ENCODE measurements at regions not wholly inside any gene's neighbourhood (a gene's known extent, or its start where the extent isn't known, plus 50 kb on each side); places are given as distances from the start of the nearest gene placed in this dataset.

DNA sequence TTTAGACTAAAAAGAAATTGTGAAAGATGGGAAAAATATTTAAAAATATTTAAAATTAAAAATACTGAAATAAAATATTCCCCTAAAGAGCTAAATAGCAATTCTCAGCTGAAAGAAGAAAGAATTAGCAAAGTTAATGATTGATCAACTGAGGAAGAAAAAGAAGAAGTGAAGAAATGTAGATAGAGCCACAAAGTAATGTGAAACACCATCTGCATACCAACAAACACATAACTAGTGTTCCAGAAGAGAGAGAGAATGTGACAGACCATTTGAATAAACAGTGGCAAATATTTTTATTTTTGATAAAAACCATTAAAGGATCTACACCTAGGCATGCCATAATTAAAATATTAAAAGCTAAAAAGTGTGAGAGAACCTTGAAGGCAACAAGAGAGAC, 784.5 kb upstream of the ZWINT start:
- no peak for TF ChIP-seq CTCF (IDR thresholded peaks at IDR 0.05; ENCODE audit: extremely low read depth, missing control alignments)
- DNase-seq (ENCODE audit: low spot score): peak; percentile 3

DNA sequence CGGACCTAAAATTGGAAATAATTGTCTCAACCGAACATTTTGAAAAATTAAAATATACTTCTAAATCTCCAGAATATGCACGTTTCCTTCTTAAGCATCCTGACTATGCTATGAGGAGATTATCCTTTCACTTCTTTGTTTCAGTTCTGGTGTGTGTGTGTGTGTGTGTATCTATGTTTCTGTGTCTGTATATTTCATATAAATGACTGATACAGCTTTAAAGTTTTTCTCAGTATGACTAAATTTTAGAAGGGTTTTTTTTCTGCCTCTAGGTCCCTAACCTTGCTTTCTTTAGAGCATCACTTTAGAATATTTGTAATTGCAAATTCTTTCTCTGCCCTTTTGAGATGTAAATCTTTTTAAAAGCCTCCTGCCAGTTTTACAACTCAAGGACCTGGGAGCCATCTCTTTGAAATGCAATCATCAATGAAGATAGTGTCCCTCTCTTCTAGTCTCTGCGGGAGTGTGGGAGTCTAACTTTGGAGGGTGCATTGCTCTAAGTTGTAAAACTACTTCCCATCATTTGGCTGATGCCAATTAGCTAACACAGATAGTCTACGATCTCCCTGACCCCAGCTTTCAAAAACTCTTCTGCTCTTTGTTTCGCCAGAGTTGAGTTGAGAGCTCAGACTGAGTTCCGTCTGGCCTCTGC, 782.0 kb upstream of the ZWINT start:
- TF ChIP-seq CTCF (IDR thresholded peaks at IDR 0.05; ENCODE audit: extremely low read depth, missing control alignments): no peak
- no peak for DNase-seq (ENCODE audit: low spot score)

DNA sequence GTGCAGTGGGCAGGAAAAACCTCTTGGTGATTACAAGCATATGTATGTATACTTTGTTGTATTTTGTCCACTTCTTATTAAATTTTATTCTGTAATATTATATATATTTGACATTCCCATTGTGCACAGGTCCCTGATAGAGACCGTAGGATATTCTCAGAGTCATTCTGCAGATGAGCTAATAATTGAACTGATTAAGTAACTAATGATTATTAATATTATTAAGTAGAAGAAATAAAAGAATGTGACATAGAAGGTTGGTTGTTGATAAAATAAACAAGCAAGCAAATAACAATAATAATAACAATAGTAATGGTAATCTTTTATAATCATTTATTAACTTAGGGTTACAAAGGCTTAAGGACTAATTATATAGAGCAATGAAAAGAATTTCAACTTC, 780.6 kb upstream of the ZWINT start:
- TF ChIP-seq CTCF (IDR thresholded peaks at IDR 0.05; ENCODE audit: extremely low read depth, missing control alignments): no peak

DNA sequence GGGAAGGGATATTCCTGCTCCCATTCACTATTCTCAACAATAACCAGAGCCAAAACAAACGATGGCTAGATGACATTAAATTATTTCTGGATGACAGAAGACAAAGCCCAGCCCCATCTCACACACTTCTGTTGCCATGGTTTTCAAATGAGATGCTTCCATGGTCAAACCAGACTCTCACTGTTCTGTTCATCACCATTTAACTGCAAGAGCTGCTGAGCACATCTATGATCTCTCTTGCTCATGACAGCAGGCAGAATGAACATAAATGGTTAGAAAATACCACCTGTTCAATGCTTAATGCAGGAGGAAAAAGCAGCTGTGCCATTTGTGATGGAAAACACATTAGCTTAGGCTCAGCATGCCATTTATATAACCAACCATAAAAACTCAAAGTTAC, 758.6 kb upstream of the ZWINT start:
- TF ChIP-seq CTCF (IDR thresholded peaks at IDR 0.05; ENCODE audit: extremely low read depth, missing control alignments): no peak
- DNase-seq (ENCODE audit: low spot score): no peak

More for the DNA sequence above, 780.6 kb upstream of the ZWINT start:
- no peak for DNase-seq (ENCODE audit: low spot score)

DNA sequence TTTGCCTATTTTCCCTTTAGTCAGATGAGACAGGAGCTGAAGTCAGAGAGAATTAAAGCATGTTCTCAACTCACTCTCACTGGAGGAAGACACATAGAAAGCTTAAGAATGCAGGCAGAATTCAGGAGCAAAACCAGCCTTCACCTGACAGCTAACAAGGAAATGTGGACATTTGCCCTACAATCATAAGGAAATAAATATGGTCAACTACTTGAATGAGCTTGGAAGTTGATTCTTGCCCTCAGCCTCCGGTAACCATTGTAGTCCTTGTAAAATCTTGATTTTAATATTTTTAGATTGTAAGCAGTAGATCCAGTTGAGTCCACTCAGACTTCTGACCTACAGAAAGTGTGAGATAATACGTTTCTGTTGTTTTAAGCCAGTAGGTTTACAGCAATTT, 752.5 kb upstream of the ZWINT start:
- TF ChIP-seq CTCF (IDR thresholded peaks at IDR 0.05; ENCODE audit: extremely low read depth, missing control alignments): no peak

DNA sequence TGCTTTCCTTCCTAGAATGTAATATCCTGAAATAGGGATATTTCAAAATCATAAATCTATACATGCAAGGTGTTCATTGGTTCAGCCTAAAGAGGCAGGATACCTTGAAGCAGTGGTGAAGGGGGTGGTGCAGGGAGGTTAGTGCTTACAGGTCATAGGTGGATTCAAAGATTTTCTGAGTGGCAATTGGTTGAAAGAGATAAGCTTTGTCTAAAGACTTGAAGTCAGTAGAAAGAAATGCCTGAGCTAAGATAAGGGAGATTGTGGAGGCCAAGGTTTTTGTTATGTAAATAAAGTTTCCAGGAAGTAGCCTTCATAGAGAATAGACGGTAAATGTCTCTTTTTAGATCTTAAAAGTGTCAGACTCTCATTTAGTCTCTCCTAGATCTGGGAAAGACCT, 741.2 kb upstream of the ZWINT start:
- DNase-seq (ENCODE audit: low spot score): no peak
- TF ChIP-seq CTCF (IDR thresholded peaks at IDR 0.05; ENCODE audit: extremely low read depth, missing control alignments): no peak

More for the DNA sequence above, 752.5 kb upstream of the ZWINT start:
- no peak for DNase-seq (ENCODE audit: low spot score)

GRCh38 chr10:57098146-57098545, 737.1 kb upstream of the ZWINT start:
- no peak for DNase-seq (ENCODE audit: low spot score)
- no peak for TF ChIP-seq CTCF (IDR thresholded peaks at IDR 0.05; ENCODE audit: extremely low read depth, missing control alignments)
